ENCODE measurements at regions not wholly inside any gene's neighbourhood (a gene's known extent, or its start where the extent isn't known, plus 50 kb on each side); places are given as distances from the start of the nearest gene placed in this dataset.

GRCh38 chr3:190194506-190194905 is 73.8 kb upstream of the P3H2 start:
- Mint-ChIP-seq H3K4me3 (no peak overlapping the region), H3K4me1 (peaks cover 31% of the 10 kb centered on the region), H3K27me3 (ENCODE audit: insufficient read depth) (no peaks in the 10 kb centered on the region), H3K9me3 (no peaks in the 10 kb centered on the region), H3K36me3 (ENCODE audit: low read depth) (no peaks in the 10 kb centered on the region), H3K27ac (no peak overlapping the region)
- H3K27me3 ChIP-seq (ENCODE audit: control insufficient read depth, insufficient read depth, low read length, poor library complexity, severe bottlenecking): no peaks in the 10 kb centered on the region
- no peaks in the 10 kb centered on the region for H3K9me3 ChIP-seq (ENCODE audit: control insufficient read depth, low read length)
- no peak overlapping the region for H3K9ac ChIP-seq (ENCODE audit: extremely low read depth, low read length, poor library complexity, severe bottlenecking)
- no peak overlapping the region for H3K4me3 ChIP-seq (ENCODE audit: low read length)
- no peak overlapping the region for H3K27ac ChIP-seq (ENCODE audit: low read depth, low read length)
- 79% methylated on average over 2 of the region's 3 CpGs; no CpG with 5 or more reads in 1 of the 2 experiments for WGBS, 2 experiments (ENCODE audit: insufficient coverage in 1 of 2, insufficient read length in 1 of 2)
- no peak for DNase-seq
- TF ChIP-seq, protein P1, sequence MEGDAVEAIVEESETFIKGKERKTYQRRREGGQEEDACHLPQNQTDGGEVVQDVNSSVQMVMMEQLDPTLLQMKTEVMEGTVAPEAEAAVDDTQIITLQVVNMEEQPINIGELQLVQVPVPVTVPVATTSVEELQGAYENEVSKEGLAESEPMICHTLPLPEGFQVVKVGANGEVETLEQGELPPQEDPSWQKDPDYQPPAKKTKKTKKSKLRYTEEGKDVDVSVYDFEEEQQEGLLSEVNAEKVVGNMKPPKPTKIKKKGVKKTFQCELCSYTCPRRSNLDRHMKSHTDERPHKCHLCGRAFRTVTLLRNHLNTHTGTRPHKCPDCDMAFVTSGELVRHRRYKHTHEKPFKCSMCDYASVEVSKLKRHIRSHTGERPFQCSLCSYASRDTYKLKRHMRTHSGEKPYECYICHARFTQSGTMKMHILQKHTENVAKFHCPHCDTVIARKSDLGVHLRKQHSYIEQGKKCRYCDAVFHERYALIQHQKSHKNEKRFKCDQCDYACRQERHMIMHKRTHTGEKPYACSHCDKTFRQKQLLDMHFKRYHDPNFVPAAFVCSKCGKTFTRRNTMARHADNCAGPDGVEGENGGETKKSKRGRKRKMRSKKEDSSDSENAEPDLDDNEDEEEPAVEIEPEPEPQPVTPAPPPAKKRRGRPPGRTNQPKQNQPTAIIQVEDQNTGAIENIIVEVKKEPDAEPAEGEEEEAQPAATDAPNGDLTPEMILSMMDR (conservative IDR thresholded peaks at IDR 0.05): no peak
- H3K36me3 ChIP-seq (ENCODE audit: control insufficient read depth, insufficient read depth, low read length): no peaks in the 10 kb centered on the region
- no peaks in the 10 kb centered on the region for H3K4me1 ChIP-seq (ENCODE audit: control insufficient read depth, insufficient read depth, low read length)

- H3K27ac ChIP-seq (ENCODE audit: low read depth, low read length): no peak overlapping the region
- Mint-ChIP-seq H3K36me3 (ENCODE audit: low read depth) (no peaks in the 10 kb centered on the region), H3K4me3 (no peak overlapping the region), H3K9me3 (no peaks in the 10 kb centered on the region), H3K27me3 (ENCODE audit: insufficient read depth) (no peaks in the 10 kb centered on the region), H3K4me1 (peaks cover 28% of the 10 kb centered on the region), H3K27ac (no peak overlapping the region)
- H3K9ac ChIP-seq (ENCODE audit: extremely low read depth, low read length, poor library complexity, severe bottlenecking): no peak overlapping the region
- no peaks in the 10 kb centered on the region for H3K9me3 ChIP-seq (ENCODE audit: control insufficient read depth, low read length)
- TF ChIP-seq, protein P1 (conservative IDR thresholded peaks at IDR 0.05): no peak
- no peaks in the 10 kb centered on the region for H3K36me3 ChIP-seq (ENCODE audit: control insufficient read depth, insufficient read depth, low read length)
- no peak overlapping the region for H3K4me3 ChIP-seq (ENCODE audit: low read length)
- no peak for DNase-seq
- H3K4me1 ChIP-seq (ENCODE audit: control insufficient read depth, insufficient read depth, low read length): no peaks in the 10 kb centered on the region
- 70 to 72% methylated on average over 4 of the region's 4 CpGs for WGBS, 2 experiments (ENCODE audit: insufficient coverage in 1 of 2, insufficient read length in 1 of 2)
- no peaks in the 10 kb centered on the region for H3K27me3 ChIP-seq (ENCODE audit: control insufficient read depth, insufficient read depth, low read length, poor library complexity, severe bottlenecking)
Observed at GRCh38 chr3:190193210-190193609, 72.5 kb upstream of the P3H2 start.

DNA sequence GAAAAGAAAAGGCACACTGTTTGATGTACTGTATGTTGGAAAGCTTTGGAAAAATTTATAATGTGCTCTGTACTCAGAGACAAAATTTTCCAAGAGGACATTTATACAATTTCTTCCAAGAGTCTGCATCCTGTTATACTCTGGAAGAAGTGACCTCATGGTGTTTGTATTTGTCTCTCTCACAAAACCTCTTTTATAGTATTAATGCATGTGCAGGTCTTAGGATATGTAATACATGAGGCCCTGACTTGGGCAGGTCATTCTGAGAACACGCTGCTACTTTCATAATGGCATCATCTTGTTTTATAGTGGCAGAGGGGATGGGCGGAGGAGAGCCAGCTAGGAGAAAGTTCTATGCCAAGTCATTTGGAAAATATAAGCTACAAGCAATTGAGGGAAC is 72.0 kb upstream of the P3H2 start:
- DNase-seq: no peak
- H3K4me1 Mint-ChIP-seq: peaks cover 23% of the 10 kb centered on the region
- Histone ChIP-seq H3K9ac (ENCODE audit: extremely low read depth, low read length, poor library complexity, severe bottlenecking) (no peak overlapping the region), H3K36me3 (ENCODE audit: control insufficient read depth, insufficient read depth, low read length) (no peaks in the 10 kb centered on the region), H3K9me3 (ENCODE audit: control insufficient read depth, low read length) (no peaks in the 10 kb centered on the region), H3K4me1 (ENCODE audit: control insufficient read depth, insufficient read depth, low read length) (no peaks in the 10 kb centered on the region), H3K27ac (ENCODE audit: low read depth, low read length) (no peak overlapping the region), H3K4me3 (ENCODE audit: low read length) (no peak overlapping the region), H3K27me3 (ENCODE audit: control insufficient read depth, insufficient read depth, low read length, poor library complexity, severe bottlenecking) (no peaks in the 10 kb centered on the region)
- no peaks in the 10 kb centered on the region for H3K27me3 Mint-ChIP-seq (ENCODE audit: insufficient read depth)
- H3K4me3 Mint-ChIP-seq: no peak overlapping the region
- WGBS, 2 experiments (ENCODE audit: insufficient coverage in 1 of 2, insufficient read length in 1 of 2): 89 to 100% methylated on average over 2 of the region's 2 CpGs
- TF ChIP-seq, protein P1 (conservative IDR thresholded peaks at IDR 0.05): no peak
- no peaks in the 10 kb centered on the region for H3K36me3 Mint-ChIP-seq (ENCODE audit: low read depth)
- no peaks in the 10 kb centered on the region for H3K9me3 Mint-ChIP-seq
- no peak overlapping the region for H3K27ac Mint-ChIP-seq
